ENCODE measurements at regions not wholly inside any gene's neighbourhood (a gene's known extent, or its start where the extent isn't known, plus 50 kb on each side); places are given as distances from the start of the nearest gene placed in this dataset.

DNA sequence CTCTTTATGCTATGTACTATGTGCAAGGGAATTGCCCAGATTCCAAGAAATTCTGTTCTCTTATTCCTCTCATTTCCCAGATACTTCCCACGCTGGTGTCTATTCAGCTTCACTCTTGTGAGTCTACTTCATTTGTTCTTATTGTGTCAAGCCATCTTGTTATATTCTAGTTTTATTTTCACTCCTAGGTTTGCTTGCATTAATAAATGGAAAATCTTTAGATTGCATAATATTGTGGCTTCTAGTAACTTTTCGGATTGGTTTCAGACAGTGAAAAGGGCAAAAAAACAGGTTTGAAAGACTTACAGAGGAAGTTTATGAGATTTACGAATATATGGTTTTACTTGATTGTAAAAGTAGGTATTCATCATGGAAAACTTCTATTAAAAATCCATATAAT lies 128.4 kb downstream of the BTC start (continued):
- TF ChIP-seq, protein P1, sequence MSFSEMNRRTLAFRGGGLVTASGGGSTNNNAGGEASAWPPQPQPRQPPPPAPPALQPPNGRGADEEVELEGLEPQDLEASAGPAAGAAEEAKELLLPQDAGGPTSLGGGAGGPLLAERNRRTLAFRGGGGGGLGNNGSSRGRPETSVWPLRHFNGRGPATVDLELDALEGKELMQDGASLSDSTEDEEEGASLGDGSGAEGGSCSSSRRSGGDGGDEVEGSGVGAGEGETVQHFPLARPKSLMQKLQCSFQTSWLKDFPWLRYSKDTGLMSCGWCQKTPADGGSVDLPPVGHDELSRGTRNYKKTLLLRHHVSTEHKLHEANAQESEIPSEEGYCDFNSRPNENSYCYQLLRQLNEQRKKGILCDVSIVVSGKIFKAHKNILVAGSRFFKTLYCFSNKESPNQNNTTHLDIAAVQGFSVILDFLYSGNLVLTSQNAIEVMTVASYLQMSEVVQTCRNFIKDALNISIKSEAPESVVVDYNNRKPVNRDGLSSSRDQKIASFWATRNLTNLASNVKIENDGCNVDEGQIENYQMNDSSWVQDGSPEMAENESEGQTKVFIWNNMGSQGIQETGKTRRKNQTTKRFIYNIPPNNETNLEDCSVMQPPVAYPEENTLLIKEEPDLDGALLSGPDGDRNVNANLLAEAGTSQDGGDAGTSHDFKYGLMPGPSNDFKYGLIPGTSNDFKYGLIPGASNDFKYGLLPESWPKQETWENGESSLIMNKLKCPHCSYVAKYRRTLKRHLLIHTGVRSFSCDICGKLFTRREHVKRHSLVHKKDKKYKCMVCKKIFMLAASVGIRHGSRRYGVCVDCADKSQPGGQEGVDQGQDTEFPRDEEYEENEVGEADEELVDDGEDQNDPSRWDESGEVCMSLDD (CRISPR knock-in tag; IDR thresholded peaks at IDR 0.05; ENCODE audit: borderline replicate concordance) = no peak
- TF ChIP-seq, protein P2, sequence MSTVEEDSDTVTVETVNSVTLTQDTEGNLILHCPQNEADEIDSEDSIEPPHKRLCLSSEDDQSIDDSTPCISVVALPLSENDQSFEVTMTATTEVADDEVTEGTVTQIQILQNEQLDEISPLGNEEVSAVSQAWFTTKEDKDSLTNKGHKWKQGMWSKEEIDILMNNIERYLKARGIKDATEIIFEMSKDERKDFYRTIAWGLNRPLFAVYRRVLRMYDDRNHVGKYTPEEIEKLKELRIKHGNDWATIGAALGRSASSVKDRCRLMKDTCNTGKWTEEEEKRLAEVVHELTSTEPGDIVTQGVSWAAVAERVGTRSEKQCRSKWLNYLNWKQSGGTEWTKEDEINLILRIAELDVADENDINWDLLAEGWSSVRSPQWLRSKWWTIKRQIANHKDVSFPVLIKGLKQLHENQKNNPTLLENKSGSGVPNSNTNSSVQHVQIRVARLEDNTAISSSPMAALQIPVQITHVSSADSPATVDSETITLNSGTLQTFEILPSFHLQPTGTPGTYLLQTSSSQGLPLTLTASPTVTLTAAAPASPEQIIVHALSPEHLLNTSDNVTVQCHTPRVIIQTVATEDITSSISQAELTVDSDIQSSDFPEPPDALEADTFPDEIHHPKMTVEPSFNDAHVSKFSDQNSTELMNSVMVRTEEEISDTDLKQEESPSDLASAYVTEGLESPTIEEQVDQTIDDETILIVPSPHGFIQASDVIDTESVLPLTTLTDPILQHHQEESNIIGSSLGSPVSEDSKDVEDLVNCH (CRISPR knock-in tag; IDR thresholded peaks at IDR 0.05) = no peak
- TF ChIP-seq, protein P3, sequence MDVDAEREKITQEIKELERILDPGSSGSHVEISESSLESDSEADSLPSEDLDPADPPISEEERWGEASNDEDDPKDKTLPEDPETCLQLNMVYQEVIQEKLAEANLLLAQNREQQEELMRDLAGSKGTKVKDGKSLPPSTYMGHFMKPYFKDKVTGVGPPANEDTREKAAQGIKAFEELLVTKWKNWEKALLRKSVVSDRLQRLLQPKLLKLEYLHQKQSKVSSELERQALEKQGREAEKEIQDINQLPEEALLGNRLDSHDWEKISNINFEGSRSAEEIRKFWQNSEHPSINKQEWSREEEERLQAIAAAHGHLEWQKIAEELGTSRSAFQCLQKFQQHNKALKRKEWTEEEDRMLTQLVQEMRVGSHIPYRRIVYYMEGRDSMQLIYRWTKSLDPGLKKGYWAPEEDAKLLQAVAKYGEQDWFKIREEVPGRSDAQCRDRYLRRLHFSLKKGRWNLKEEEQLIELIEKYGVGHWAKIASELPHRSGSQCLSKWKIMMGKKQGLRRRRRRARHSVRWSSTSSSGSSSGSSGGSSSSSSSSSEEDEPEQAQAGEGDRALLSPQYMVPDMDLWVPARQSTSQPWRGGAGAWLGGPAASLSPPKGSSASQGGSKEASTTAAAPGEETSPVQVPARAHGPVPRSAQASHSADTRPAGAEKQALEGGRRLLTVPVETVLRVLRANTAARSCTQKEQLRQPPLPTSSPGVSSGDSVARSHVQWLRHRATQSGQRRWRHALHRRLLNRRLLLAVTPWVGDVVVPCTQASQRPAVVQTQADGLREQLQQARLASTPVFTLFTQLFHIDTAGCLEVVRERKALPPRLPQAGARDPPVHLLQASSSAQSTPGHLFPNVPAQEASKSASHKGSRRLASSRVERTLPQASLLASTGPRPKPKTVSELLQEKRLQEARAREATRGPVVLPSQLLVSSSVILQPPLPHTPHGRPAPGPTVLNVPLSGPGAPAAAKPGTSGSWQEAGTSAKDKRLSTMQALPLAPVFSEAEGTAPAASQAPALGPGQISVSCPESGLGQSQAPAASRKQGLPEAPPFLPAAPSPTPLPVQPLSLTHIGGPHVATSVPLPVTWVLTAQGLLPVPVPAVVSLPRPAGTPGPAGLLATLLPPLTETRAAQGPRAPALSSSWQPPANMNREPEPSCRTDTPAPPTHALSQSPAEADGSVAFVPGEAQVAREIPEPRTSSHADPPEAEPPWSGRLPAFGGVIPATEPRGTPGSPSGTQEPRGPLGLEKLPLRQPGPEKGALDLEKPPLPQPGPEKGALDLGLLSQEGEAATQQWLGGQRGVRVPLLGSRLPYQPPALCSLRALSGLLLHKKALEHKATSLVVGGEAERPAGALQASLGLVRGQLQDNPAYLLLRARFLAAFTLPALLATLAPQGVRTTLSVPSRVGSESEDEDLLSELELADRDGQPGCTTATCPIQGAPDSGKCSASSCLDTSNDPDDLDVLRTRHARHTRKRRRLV (CRISPR knock-in tag; IDR thresholded peaks at IDR 0.05) = no peak
- TF ChIP-seq SIX4 (CRISPR knock-in tag; IDR thresholded peaks at IDR 0.05) (no peak), KLF13 (CRISPR knock-in tag; IDR thresholded peaks at IDR 0.05) (no peak), MED8 (CRISPR knock-in tag; IDR thresholded peaks at IDR 0.05; ENCODE audit: insufficient replicate concordance) (no peak), ZNF143 (CRISPR knock-in tag; IDR thresholded peaks at IDR 0.05) (no peak)
- TF ChIP-seq, protein P4, sequence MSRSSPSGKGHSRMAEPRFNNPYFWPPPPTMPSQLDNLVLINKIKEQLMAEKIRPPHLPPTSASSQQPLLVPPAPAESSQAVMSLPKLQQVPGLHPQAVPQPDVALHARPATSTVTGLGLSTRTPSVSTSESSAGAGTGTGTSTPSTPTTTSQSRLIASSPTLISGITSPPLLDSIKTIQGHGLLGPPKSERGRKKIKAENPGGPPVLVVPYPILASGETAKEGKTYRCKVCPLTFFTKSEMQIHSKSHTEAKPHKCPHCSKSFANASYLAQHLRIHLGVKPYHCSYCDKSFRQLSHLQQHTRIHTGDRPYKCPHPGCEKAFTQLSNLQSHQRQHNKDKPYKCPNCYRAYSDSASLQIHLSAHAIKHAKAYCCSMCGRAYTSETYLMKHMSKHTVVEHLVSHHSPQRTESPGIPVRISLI (CRISPR knock-in tag; IDR thresholded peaks at IDR 0.05; ENCODE audit: borderline replicate concordance) = no peak
- TF ChIP-seq, protein P5, sequence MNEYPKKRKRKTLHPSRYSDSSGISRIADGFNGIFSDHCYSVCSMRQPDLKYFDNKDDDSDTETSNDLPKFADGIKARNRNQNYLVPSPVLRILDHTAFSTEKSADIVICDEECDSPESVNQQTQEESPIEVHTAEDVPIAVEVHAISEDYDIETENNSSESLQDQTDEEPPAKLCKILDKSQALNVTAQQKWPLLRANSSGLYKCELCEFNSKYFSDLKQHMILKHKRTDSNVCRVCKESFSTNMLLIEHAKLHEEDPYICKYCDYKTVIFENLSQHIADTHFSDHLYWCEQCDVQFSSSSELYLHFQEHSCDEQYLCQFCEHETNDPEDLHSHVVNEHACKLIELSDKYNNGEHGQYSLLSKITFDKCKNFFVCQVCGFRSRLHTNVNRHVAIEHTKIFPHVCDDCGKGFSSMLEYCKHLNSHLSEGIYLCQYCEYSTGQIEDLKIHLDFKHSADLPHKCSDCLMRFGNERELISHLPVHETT (CRISPR knock-in tag; conservative IDR thresholded peaks at IDR 0.05) = no peak
